ENCODE measurements at regions not wholly inside any gene's neighbourhood (a gene's known extent, or its start where the extent isn't known, plus 50 kb on each side); places are given as distances from the start of the nearest gene placed in this dataset.

- TF ChIP-seq POLR2AphosphoS5 (IDR thresholded peaks at IDR 0.05) (no peak), POLR2A (IDR thresholded peaks at IDR 0.05) (no peak)
- TF ChIP-seq, protein P1, sequence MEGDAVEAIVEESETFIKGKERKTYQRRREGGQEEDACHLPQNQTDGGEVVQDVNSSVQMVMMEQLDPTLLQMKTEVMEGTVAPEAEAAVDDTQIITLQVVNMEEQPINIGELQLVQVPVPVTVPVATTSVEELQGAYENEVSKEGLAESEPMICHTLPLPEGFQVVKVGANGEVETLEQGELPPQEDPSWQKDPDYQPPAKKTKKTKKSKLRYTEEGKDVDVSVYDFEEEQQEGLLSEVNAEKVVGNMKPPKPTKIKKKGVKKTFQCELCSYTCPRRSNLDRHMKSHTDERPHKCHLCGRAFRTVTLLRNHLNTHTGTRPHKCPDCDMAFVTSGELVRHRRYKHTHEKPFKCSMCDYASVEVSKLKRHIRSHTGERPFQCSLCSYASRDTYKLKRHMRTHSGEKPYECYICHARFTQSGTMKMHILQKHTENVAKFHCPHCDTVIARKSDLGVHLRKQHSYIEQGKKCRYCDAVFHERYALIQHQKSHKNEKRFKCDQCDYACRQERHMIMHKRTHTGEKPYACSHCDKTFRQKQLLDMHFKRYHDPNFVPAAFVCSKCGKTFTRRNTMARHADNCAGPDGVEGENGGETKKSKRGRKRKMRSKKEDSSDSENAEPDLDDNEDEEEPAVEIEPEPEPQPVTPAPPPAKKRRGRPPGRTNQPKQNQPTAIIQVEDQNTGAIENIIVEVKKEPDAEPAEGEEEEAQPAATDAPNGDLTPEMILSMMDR (IDR thresholded peaks at IDR 0.05 in 8 of 11, conservative IDR thresholded peaks at IDR 0.05 in 3 of 11) = no peak
- peak; percentile 84 for DNase-seq
- intact Hi-C loops (cut with DNase I; ENCODE audit: low total_unique reads) = no loop called here
- Histone ChIP-seq H3K27me3 (replicated peaks in 1 of 7) (no peaks in the 10 kb centered on the region), H3K27ac (peak overlapping the region; percentile 66 to 89 (median 84)), H3K36me3 (peaks cover 0 to 33% (median 0%) of the 10 kb centered on the region in 6 donors), H3K9me3 (no peaks in the 10 kb centered on the region), H3K4me3 (peak overlapping the region; percentile 77 to 98 (median 95)), H3K4me1 (peaks cover 15 to 78% (median 47%) of the 10 kb centered on the region in 6 donors)
- 33 to 73% (median 63%) methylated on average over 11 to 25 of the region's 25 CpGs for WGBS, 5 donors
These were observed 171.3 kb downstream of the BRD1 start for GRCh38 chr22:49656291-49656851.

- H3K27ac ChIP-seq = peak overlapping the region in 5 of 8 donors; percentile 77 to 89 (median 86)
- TF ChIP-seq POLR2AphosphoS5 (IDR thresholded peaks at IDR 0.05) (no peak), POLR2A (IDR thresholded peaks at IDR 0.05) (no peak)
- TF ChIP-seq, protein P1 (IDR thresholded peaks at IDR 0.05 in 8 of 11, conservative IDR thresholded peaks at IDR 0.05 in 3 of 11) = no peak
- 64 to 72% (median 70%) methylated on average over 21 to 29 of the region's 29 CpGs for WGBS, 5 donors
- peaks cover 0 to 43% (median 1%) of the 10 kb centered on the region in 6 donors for H3K36me3 ChIP-seq
- no peaks in the 10 kb centered on the region for H3K27me3 ChIP-seq (replicated peaks in 1 of 7)
- peak overlapping the region; percentile 20 to 98 (median 95) for H3K4me3 ChIP-seq
- H3K4me1 ChIP-seq = peaks cover 15 to 72% (median 47%) of the 10 kb centered on the region in 6 donors
- intact Hi-C loops (cut with DNase I; ENCODE audit: low total_unique reads) = no loop called here
- no peaks in the 10 kb centered on the region for H3K9me3 ChIP-seq
- DNase-seq = peak; percentile 72
These were observed 172.4 kb downstream of the BRD1 start for GRCh38 chr22:49655168-49655812.

GRCh38 chr22:49650336-49651241 is 177.1 kb downstream of the BRD1 start:
- DNase-seq = no peak
- TF ChIP-seq POLR2A (IDR thresholded peaks at IDR 0.05) (no peak), POLR2AphosphoS5 (IDR thresholded peaks at IDR 0.05) (no peak)
- TF ChIP-seq, protein P1 (IDR thresholded peaks at IDR 0.05 in 8 of 11, conservative IDR thresholded peaks at IDR 0.05 in 3 of 11) = no peak

More at GRCh38 chr22:49650336-49651241, 177.1 kb downstream of the BRD1 start:
- intact Hi-C loops (cut with DNase I; ENCODE audit: low total_unique reads) = no loop called here
- no peaks in the 10 kb centered on the region for H3K27me3 ChIP-seq (replicated peaks in 1 of 7)
- H3K4me1 ChIP-seq = peaks cover under 1 to 61% (median 27%) of the 10 kb centered on the region in 6 donors
- no peak overlapping the region for H3K27ac ChIP-seq
- no peak overlapping the region for H3K4me3 ChIP-seq
- H3K36me3 ChIP-seq = peaks cover 0 to 76% (median 1%) of the 10 kb centered on the region in 6 donors
- 83 to 90% (median 88%) methylated on average over 27 to 32 of the region's 32 CpGs for WGBS, 5 donors
- H3K9me3 ChIP-seq = no peaks in the 10 kb centered on the region

Measured in spleen (tissue), 11 donors.